ENCODE measurements at regions not wholly inside any gene's neighbourhood (a gene's known extent, or its start where the extent isn't known, plus 50 kb on each side); places are given as distances from the start of the nearest gene placed in this dataset.

DNA sequence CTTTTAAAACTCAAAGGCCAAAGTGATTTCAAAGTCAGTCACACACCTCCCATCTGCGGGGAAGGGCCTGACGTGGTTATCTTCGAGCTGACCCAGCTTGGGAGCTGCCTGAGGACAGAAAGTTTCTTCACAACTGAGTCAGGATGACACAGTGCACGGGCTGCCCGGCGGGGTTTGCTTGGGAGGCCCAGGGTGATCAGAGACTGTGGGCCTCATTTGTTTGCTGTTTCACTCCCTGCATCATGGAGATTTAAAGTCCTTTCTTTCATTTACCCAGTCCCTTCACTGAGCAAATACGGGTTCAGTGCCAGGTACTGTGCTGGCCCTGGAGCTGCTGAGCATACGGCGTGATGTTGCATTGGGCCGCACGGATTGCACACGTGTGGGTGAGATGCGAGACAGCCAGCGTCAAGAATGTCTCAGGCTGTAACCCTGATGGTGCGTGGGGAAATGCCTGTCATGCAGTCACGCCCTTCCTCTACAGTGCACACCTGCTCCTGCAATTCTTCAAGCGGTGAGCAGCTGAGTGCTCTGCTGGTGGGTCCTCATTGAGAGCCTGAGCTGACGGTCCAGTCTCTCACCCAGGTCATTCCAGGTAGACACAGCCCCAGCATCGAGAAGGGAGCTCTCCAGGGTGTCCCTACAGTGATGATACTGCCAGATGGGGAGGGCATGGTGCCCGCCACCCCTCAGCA, 82.7 kb upstream of the PMEPA1 start (continued):
- TF ChIP-seq, protein P1, sequence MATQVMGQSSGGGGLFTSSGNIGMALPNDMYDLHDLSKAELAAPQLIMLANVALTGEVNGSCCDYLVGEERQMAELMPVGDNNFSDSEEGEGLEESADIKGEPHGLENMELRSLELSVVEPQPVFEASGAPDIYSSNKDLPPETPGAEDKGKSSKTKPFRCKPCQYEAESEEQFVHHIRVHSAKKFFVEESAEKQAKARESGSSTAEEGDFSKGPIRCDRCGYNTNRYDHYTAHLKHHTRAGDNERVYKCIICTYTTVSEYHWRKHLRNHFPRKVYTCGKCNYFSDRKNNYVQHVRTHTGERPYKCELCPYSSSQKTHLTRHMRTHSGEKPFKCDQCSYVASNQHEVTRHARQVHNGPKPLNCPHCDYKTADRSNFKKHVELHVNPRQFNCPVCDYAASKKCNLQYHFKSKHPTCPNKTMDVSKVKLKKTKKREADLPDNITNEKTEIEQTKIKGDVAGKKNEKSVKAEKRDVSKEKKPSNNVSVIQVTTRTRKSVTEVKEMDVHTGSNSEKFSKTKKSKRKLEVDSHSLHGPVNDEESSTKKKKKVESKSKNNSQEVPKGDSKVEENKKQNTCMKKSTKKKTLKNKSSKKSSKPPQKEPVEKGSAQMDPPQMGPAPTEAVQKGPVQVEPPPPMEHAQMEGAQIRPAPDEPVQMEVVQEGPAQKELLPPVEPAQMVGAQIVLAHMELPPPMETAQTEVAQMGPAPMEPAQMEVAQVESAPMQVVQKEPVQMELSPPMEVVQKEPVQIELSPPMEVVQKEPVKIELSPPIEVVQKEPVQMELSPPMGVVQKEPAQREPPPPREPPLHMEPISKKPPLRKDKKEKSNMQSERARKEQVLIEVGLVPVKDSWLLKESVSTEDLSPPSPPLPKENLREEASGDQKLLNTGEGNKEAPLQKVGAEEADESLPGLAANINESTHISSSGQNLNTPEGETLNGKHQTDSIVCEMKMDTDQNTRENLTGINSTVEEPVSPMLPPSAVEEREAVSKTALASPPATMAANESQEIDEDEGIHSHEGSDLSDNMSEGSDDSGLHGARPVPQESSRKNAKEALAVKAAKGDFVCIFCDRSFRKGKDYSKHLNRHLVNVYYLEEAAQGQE (IDR thresholded peaks at IDR 0.05; ENCODE audit: unreplicated experiment), result no peak
- TF ChIP-seq, protein P2, sequence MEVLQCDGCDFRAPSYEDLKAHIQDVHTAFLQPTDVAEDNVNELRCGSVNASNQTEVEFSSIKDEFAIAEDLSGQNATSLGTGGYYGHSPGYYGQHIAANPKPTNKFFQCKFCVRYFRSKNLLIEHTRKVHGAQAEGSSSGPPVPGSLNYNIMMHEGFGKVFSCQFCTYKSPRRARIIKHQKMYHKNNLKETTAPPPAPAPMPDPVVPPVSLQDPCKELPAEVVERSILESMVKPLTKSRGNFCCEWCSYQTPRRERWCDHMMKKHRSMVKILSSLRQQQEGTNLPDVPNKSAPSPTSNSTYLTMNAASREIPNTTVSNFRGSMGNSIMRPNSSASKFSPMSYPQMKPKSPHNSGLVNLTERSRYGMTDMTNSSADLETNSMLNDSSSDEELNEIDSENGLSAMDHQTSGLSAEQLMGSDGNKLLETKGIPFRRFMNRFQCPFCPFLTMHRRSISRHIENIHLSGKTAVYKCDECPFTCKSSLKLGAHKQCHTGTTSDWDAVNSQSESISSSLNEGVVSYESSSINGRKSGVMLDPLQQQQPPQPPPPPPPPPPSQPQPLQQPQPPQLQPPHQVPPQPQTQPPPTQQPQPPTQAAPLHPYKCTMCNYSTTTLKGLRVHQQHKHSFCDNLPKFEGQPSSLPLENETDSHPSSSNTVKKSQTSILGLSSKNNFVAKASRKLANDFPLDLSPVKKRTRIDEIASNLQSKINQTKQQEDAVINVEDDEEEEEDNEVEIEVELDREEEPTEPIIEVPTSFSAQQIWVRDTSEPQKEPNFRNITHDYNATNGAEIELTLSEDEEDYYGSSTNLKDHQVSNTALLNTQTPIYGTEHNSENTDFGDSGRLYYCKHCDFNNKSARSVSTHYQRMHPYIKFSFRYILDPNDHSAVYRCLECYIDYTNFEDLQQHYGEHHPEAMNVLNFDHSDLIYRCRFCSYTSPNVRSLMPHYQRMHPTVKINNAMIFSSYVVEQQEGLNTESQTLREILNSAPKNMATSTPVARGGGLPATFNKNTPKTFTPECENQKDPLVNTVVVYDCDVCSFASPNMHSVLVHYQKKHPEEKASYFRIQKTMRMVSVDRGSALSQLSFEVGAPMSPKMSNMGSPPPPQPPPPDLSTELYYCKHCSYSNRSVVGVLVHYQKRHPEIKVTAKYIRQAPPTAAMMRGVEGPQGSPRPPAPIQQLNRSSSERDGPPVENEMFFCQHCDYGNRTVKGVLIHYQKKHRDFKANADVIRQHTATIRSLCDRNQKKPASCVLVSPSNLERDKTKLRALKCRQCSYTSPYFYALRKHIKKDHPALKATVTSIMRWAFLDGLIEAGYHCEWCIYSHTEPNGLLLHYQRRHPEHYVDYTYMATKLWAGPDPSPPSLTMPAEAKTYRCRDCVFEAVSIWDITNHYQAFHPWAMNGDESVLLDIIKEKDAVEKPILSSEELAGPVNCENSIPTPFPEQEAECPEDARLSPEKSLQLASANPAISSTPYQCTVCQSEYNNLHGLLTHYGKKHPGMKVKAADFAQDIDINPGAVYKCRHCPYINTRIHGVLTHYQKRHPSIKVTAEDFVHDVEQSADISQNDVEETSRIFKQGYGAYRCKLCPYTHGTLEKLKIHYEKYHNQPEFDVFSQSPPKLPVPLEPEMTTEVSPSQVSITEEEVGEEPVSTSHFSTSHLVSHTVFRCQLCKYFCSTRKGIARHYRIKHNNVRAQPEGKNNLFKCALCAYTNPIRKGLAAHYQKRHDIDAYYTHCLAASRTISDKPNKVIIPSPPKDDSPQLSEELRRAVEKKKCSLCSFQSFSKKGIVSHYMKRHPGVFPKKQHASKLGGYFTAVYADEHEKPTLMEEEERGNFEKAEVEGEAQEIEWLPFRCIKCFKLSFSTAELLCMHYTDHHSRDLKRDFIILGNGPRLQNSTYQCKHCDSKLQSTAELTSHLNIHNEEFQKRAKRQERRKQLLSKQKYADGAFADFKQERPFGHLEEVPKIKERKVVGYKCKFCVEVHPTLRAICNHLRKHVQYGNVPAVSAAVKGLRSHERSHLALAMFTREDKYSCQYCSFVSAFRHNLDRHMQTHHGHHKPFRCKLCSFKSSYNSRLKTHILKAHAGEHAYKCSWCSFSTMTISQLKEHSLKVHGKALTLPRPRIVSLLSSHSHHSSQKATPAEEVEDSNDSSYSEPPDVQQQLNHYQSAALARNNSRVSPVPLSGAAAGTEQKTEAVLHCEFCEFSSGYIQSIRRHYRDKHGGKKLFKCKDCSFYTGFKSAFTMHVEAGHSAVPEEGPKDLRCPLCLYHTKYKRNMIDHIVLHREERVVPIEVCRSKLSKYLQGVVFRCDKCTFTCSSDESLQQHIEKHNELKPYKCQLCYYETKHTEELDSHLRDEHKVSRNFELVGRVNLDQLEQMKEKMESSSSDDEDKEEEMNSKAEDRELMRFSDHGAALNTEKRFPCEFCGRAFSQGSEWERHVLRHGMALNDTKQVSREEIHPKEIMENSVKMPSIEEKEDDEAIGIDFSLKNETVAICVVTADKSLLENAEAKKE (CRISPR knock-in tag; IDR thresholded peaks at IDR 0.05), result no peak

DNA sequence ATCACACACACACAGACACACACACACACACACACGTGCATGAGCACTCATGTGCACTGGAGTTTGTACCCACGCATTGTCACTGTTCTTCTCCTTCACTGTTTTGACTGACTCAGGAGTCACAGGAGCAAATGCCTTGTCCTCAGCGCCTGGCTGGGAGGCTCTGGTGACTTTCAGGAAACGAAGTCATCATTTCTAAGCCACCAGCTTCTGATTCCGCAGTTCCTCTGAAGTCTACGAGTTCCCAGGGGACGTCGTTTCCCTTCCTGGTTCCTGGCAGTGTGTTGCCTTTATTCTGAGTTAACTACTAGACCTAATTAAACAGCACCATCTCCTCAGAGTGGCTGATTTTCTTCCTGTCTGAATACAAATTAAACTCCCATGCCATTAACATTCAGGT, 82.2 kb upstream of the PMEPA1 start:
- H3K27ac Mint-ChIP-seq, result no peak overlapping the region
- Histone ChIP-seq H3K9me2 (ENCODE audit: insufficient read depth) (no peaks in the 10 kb centered on the region), H3K79me2 (replicated peaks; ENCODE audit: insufficient read depth) (no peaks in the 10 kb centered on the region), H3K36me3 (ENCODE audit: insufficient read depth) (no peaks in the 10 kb centered on the region), H3K27me3 (ENCODE audit: insufficient read depth) (no peaks in the 10 kb centered on the region), H3K27ac (ENCODE audit: low read depth) (no peak overlapping the region), H2AFZ (no peak overlapping the region), H3K4me3 (no peak overlapping the region), H4K20me1 (replicated peaks; ENCODE audit: insufficient read depth) (no peaks in the 10 kb centered on the region), H3F3A (replicated peaks; ENCODE audit: low read depth) (no peaks in the 10 kb centered on the region), H3K4me2 (no peak overlapping the region), H3K4me1 (ENCODE audit: insufficient read depth) (no peaks in the 10 kb centered on the region)
- ATAC-seq (no peak), DNase-seq (ENCODE audit: low spot score) (no peak)
- H3K4me3 Mint-ChIP-seq, result no peak overlapping the region
- no peaks in the 10 kb centered on the region for H3K9me3 Mint-ChIP-seq
- no peaks in the 10 kb centered on the region for H3K36me3 Mint-ChIP-seq (ENCODE audit: low read depth)
- H3K27me3 Mint-ChIP-seq (ENCODE audit: insufficient read depth, low read depth, poor library complexity), result peaks cover 5% of the 10 kb centered on the region
- H3K4me1 Mint-ChIP-seq, result peaks cover 10% of the 10 kb centered on the region; the same call in 2 of the 3 replicates
- TF ChIP-seq JUNB (IDR thresholded peaks at IDR 0.05; ENCODE audit: unreplicated experiment), result no peak
- TF ChIP-seq, protein P1 (IDR thresholded peaks at IDR 0.05; ENCODE audit: unreplicated experiment), result no peak
- TF ChIP-seq STAT1 (IDR thresholded peaks at IDR 0.05; ENCODE audit: unreplicated experiment), result no peak
- TF ChIP-seq EZH2 (IDR thresholded peaks at IDR 0.05; ENCODE audit: low read depth, unreplicated experiment), result no peak
- TF ChIP-seq CREB1 (CRISPR knock-in tag; IDR thresholded peaks at IDR 0.05; ENCODE audit: low read depth), result no peak
- no peak for TF ChIP-seq POLR2AphosphoS5 (IDR thresholded peaks at IDR 0.05; ENCODE audit: low read depth)
- no peak for TF ChIP-seq NANOG (IDR thresholded peaks at IDR 0.05; ENCODE audit: borderline replicate concordance)
- TF ChIP-seq ZNF114 (CRISPR knock-in tag; IDR thresholded peaks at IDR 0.05), result no peak
- TF ChIP-seq EZH2phosphoT487 (IDR thresholded peaks at IDR 0.05; ENCODE audit: unreplicated experiment), result no peak
